ENCODE measurements at regions not wholly inside any gene's neighbourhood (a gene's known extent, or its start where the extent isn't known, plus 50 kb on each side); places are given as distances from the start of the nearest gene placed in this dataset.

DNA sequence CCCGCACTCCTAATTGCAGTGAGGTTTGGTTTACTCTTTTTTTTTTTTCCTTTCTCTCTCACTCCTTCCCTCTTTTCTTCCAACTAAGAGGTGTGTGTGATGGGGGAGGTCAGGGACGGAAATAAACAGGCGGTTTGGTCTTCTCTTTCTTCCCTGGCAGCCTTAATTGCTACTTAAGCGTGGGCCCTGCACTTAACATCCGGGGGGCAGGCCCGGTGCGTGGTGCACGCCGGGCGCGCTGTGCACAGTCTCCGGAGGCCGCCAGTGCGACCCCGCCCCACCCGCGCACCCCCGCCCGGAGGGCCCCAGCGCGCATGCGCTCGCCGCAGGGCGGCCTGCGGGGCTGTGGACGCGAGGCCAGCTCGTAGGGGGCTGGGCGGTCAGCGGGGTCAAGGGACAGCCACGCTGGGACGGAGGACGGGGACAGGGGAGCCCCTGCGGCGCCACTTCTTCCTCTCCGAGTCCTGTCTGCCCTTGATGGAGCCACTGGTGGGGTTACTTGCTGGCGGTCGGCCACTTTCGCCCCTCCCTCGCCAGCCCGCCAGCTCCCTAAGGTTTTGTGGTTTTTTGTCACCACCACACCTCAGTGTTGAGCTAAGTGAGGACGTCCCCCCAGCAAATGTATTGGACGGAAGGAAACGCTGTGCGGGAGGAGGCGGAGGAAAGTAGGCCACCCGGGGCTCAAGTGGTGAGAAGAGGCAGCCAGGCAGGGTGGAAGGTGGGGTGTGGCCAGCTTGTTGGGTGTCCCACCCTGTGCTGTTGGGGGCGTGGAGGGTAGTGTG lies 120.9 kb downstream of the MRM1 start:
- peak; percentile 35 for DNase-seq (ENCODE audit: low spot score)
- no peak overlapping the region for H3K27ac ChIP-seq

DNA sequence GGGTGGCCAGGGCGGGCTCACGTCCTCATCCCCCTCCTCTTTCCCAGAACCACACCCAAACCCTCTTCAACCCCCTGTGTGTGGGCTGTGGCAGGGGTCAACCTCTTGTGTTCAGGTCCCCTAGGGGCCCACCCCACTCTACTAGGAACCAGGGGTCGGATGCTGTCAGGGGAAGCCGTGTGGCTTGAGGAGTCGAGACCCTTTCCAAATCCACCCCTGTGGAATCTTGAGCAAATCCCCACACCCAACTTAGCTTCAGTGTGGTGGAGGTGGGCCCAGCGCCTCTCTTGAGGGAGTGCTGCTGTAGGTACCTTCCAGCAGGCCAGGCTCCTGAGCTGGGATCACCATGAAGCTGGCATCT lies 121.5 kb downstream of the MRM1 start:
- ChIA-PET POLR2A (ENCODE audit: low non-redundant PET) (no interaction called here), CTCF (interaction anchor here (0.7 kb wide), 1 partner anchor 416 kb away, joined by 4 read pairs; no protein-coding TSS in a partner anchor)
- TF ChIP-seq, protein P1, sequence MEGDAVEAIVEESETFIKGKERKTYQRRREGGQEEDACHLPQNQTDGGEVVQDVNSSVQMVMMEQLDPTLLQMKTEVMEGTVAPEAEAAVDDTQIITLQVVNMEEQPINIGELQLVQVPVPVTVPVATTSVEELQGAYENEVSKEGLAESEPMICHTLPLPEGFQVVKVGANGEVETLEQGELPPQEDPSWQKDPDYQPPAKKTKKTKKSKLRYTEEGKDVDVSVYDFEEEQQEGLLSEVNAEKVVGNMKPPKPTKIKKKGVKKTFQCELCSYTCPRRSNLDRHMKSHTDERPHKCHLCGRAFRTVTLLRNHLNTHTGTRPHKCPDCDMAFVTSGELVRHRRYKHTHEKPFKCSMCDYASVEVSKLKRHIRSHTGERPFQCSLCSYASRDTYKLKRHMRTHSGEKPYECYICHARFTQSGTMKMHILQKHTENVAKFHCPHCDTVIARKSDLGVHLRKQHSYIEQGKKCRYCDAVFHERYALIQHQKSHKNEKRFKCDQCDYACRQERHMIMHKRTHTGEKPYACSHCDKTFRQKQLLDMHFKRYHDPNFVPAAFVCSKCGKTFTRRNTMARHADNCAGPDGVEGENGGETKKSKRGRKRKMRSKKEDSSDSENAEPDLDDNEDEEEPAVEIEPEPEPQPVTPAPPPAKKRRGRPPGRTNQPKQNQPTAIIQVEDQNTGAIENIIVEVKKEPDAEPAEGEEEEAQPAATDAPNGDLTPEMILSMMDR (conservative IDR thresholded peaks at IDR 0.05; ENCODE audit: low read depth): no peak
- H3K27ac ChIP-seq: no peak overlapping the region
- DNase-seq (ENCODE audit: low spot score): no peak

More for the DNA sequence above, 120.9 kb downstream of the MRM1 start:
- ChIA-PET CTCF (no interaction called here), POLR2A (ENCODE audit: low non-redundant PET) (no interaction called here)
- TF ChIP-seq, protein P1 (conservative IDR thresholded peaks at IDR 0.05; ENCODE audit: low read depth): no peak

DNA sequence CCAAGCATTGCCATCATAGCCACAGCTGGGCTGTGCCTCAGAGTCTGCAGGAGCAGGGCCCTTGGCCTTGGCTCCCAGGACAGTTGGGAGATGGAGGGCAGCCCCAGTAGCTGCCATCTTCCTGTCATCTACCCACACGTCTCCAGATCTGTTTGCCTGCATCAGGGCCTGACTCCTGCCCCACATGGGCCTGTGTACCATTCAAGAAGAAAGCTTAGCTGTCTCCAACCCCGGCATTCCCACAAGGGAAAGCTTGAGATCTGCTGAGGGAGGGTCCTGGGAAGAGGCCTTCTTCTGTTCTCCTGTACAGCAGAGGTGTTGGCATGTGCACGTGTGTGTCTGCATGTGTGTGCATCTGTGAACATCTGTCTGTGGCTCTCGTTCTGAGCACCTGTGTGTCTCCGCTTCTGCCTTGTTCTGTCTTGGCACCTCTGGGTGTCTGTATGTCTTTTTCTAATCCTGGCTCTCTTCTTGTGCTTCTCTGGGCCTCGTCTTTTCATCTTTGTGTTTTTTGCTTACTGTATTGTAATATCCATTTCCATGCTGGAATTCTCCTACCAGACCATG lies 122.2 kb downstream of the MRM1 start:
- DNase-seq (ENCODE audit: low spot score): no peak
- POLR2A ChIA-PET (ENCODE audit: low non-redundant PET): no interaction called here
- TF ChIP-seq, protein P1 (conservative IDR thresholded peaks at IDR 0.05; ENCODE audit: low read depth): no peak
- H3K27ac ChIP-seq: no peak overlapping the region
- CTCF ChIA-PET: interaction anchor here (0.7 kb wide), 1 partner anchor 415 kb away, joined by 4 read pairs; no protein-coding TSS in a partner anchor

DNA sequence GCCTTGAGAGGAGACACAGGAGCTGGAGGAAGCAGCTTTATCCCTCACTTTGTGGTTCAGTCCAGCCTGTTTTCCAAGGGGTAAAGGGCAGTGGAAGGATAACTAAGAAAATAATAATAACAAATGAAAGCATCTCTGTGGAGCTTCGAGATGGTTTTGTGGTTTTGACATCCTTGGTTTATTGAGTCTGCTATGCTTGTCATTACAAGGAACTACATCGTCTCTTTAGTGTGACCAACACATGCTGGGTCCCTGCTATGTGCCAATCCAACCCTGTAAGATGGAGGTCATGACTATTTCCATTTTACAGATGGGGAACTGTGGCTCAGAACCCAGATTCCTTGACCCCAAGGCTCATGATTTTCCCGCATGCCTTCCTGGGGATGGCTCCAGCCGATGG lies 124.8 kb downstream of the MRM1 start:
- TF ChIP-seq, protein P1 (conservative IDR thresholded peaks at IDR 0.05; ENCODE audit: low read depth): no peak
- no peak overlapping the region for H3K27ac ChIP-seq
- ChIA-PET CTCF (no interaction called here), POLR2A (ENCODE audit: low non-redundant PET) (no interaction called here)
- no peak for DNase-seq (ENCODE audit: low spot score)

DNA sequence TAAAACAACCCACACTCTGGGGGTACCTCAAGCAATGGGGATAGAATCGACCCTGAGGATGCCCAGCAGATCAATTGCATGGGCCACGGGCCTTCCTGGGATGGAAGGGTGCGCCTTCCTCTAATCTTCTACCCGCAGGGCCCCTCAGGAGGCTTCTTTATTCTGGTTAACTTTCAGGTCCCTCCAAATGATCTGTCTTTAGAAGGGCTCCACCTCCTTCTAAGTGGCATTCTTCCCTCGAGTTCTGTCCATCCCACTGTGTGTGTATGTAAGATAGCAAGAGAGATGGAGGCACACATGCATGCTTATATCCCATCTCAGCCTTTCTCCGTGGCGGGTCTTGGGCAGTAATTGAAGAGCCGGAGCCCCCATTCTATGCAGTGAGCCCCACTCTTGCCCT lies 125.7 kb downstream of the MRM1 start:
- ChIA-PET POLR2A (ENCODE audit: low non-redundant PET) (no interaction called here), CTCF (interaction anchor here (0.7 kb wide), 1 partner anchor 94 kb away, joined by 5 read pairs; no protein-coding TSS in a partner anchor)
- TF ChIP-seq, protein P1 (conservative IDR thresholded peaks at IDR 0.05; ENCODE audit: low read depth): no peak
- no peak for DNase-seq (ENCODE audit: low spot score)
- H3K27ac ChIP-seq: no peak overlapping the region

DNA sequence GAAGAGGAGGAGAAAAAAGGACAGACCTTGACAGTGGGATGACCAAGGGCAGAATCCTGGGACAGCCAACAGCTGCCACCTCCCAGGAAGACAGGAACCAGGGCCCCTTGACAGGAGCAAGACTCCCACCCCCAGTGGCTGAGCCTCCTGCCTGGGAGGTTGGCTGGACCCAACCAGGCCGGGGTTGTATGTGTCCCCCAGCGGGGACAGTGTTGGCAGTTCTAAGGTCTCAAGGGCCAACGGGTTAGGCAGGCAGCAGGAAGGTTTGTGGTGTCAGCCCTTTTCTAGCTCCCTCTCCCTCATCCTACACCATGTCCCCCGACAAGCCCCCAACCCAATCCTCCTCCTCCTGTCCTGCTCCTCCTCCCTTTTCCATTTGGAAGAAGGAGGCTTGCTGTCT lies 126.2 kb downstream of the MRM1 start:
- H3K27ac ChIP-seq: no peak overlapping the region
- TF ChIP-seq, protein P1 (conservative IDR thresholded peaks at IDR 0.05; ENCODE audit: low read depth): no peak
- ChIA-PET POLR2A (ENCODE audit: low non-redundant PET) (no interaction called here), CTCF (no interaction called here)
- DNase-seq (ENCODE audit: low spot score): no peak

Data from RWPE1 (cell line).